A673 (cell line): ENCODE measurements at regions not wholly inside any gene's neighbourhood (a gene's known extent, or its start where the extent isn't known, plus 50 kb on each side); places are given as distances from the start of the nearest gene placed in this dataset.

Source experiments
- BruUV-seq: library from RNA; stranded (reverse); fragments of 400-500 nt; replicated peaks from 2 replicates; lab custom pipeline; 2021; lab: Mats Ljungman, UMichigan
- CTCF ChIA-PET: fragments of 300-600 bp; sonication (Branson Sonifier 250); formaldehyde crosslinking; loops from one replicate; lab custom pipeline; 2022; ENCODE audit warnings: antibody characterized with exemption; lab: Charles Lee
- POLR2A ChIA-PET: fragments of 300-600 bp; sonication (Branson Sonifier 250); formaldehyde crosslinking; loops from one replicate; lab custom pipeline; 2022; ENCODE audit warnings: antibody characterized with exemption; ENCODE audit not compliant: low non-redundant PET; lab: Charles Lee
- DNase-seq: peaks from one replicate; pipeline ENCODE4 v3.0.0-alpha.2; 2015; ENCODE audit warnings: low spot score
- H3K27ac ChIP-seq: fragments of 200-600 bp; sonication (generic); 2 replicates; pipeline ENCODE4 v1.5.1; 2016; ENCODE audit warnings: mixed run types, low read depth, mild to moderate bottlenecking, mixed read lengths, antibody characterized with exemption, low read length; ENCODE audit not compliant: poor library complexity, severe bottlenecking
- H3K27me3 ChIP-seq: fragments of 200-600 bp; sonication (generic); replicated peaks from 2 replicates; pipeline ENCODE4 v1.6.1; 2017; ENCODE audit warnings: mixed run types, low read depth, mild to moderate bottlenecking, mixed read lengths, antibody characterized with exemption, low read length; ENCODE audit not compliant: insufficient read depth, poor library complexity
- H3K36me3 ChIP-seq: fragments of 200-600 bp; sonication (generic); 2 replicates; pipeline ENCODE4 v1.6.1; 2016; ENCODE audit warnings: mixed run types, mild to moderate bottlenecking, mixed read lengths, antibody characterized with exemption, low read length; ENCODE audit not compliant: insufficient read depth, poor library complexity, severe bottlenecking
- H3K4me1 ChIP-seq: fragments of 200-600 bp; sonication (generic); 2 replicates; pipeline ENCODE4 v1.6.1; 2017; ENCODE audit warnings: mixed run types, mild to moderate bottlenecking, mixed read lengths, antibody characterized with exemption, low read length; ENCODE audit not compliant: insufficient read depth, poor library complexity, severe bottlenecking
- H3K4me3 ChIP-seq: fragments of 200-600 bp; sonication (generic); 2 replicates; pipeline ENCODE4 v1.5.1; 2016; ENCODE audit warnings: low read depth, mixed run types, mild to moderate bottlenecking, mixed read lengths, low read length; ENCODE audit not compliant: poor library complexity, severe bottlenecking
- H3K9me3 ChIP-seq: fragments of 200-600 bp; sonication (generic); 2 replicates; pipeline ENCODE4 v1.6.1; 2016; ENCODE audit warnings: mixed run types, low read depth, mild to moderate bottlenecking, mixed read lengths, antibody characterized with exemption, low read length; ENCODE audit not compliant: poor library complexity, severe bottlenecking
- EZH2 ChIP-seq: fragments of 200-600 bp; sonication (generic); IDR thresholded peaks from 2 replicates; pipeline ENCODE4 v1.6.1; 2017; ENCODE audit warnings: borderline replicate concordance, low read depth, mild to moderate bottlenecking, mixed read lengths, antibody characterized with exemption, low read length; ENCODE audit not compliant: poor library complexity, severe bottlenecking
- intact Hi-C: fragments of 100-400 bp; cut with micrococcal nuclease; formaldehyde crosslinking; loops from one replicate; pipeline ENCODE4 v1.10.0; 2022; ENCODE audit not compliant: unreplicated experiment
- TF ChIP-seq, protein P1 (sequence below): fragments of 300-800, 200-600 bp; sonication (generic); conservative IDR thresholded peaks from 2 replicates; pipeline ENCODE4 v1.5.1; 2017; ENCODE audit warnings: low read depth, mild to moderate bottlenecking, antibody characterized with exemption, low read length, moderate library complexity, mixed read lengths

- BruUV-seq: no TSS peak
- TF ChIP-seq, protein P1, sequence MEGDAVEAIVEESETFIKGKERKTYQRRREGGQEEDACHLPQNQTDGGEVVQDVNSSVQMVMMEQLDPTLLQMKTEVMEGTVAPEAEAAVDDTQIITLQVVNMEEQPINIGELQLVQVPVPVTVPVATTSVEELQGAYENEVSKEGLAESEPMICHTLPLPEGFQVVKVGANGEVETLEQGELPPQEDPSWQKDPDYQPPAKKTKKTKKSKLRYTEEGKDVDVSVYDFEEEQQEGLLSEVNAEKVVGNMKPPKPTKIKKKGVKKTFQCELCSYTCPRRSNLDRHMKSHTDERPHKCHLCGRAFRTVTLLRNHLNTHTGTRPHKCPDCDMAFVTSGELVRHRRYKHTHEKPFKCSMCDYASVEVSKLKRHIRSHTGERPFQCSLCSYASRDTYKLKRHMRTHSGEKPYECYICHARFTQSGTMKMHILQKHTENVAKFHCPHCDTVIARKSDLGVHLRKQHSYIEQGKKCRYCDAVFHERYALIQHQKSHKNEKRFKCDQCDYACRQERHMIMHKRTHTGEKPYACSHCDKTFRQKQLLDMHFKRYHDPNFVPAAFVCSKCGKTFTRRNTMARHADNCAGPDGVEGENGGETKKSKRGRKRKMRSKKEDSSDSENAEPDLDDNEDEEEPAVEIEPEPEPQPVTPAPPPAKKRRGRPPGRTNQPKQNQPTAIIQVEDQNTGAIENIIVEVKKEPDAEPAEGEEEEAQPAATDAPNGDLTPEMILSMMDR: no peak
- TF ChIP-seq EZH2: no peak
- ChIA-PET POLR2A (no interaction called here), CTCF (no interaction called here)
- H3K27ac ChIP-seq: no peak overlapping the region
- H3K4me3 ChIP-seq: no peak overlapping the region
- no peaks in the 10 kb centered on the region for H3K4me1 ChIP-seq
- intact Hi-C loops: no loop called here
- H3K36me3 ChIP-seq: no peaks in the 10 kb centered on the region
- no peaks in the 10 kb centered on the region for H3K9me3 ChIP-seq
- no peaks in the 10 kb centered on the region for H3K27me3 ChIP-seq
- no peak for DNase-seq
Observed at GRCh38 chr7:76123316-76123715, 75.4 kb downstream of the MDH2 start.

- no peaks in the 10 kb centered on the region for H3K9me3 ChIP-seq
- POLR2A ChIA-PET: interaction anchor here (0.7 kb wide), 1 partner anchor 1198 kb away, joined by 19 read pairs; no protein-coding TSS in a partner anchor
- H3K36me3 ChIP-seq: no peaks in the 10 kb centered on the region
- H3K27ac ChIP-seq: no peak overlapping the region
- H3K4me3 ChIP-seq: no peak overlapping the region
- H3K27me3 ChIP-seq: no peaks in the 10 kb centered on the region
- TF ChIP-seq EZH2: no peak
- TF ChIP-seq, protein P1: no peak
- intact Hi-C loops: no loop called here
- no peak for DNase-seq
- no TSS peak for BruUV-seq
- no peaks in the 10 kb centered on the region for H3K4me1 ChIP-seq
- CTCF ChIA-PET: no interaction called here
Observed at GRCh38 chr7:76125560-76125959, 76.1 kb upstream of the SRRM3 start.

DNA sequence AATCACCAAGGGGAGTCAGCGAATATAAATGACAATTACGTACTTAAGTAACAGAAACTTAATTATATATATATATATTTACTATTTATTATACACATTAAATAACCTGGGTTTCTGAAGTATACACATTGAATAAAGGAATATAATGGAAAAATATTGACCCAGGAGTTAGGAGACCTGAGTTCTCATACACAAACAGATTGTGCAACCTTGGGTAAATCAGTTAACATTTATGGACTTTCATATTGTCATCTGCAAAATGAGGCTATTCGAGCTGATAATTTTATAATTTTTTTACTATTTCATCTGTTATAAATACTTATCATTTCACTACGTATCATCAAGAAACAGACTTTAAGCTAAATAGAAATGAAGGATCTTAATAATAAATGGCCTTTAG is 75.1 kb upstream of the SRRM3 start:
- ChIA-PET CTCF (no interaction called here), POLR2A (interaction anchor here (0.6 kb wide), 1 partner anchor 1990 kb away, joined by 3 read pairs; no protein-coding TSS in a partner anchor)
- Histone ChIP-seq H3K27ac (no peak overlapping the region), H3K4me1 (no peaks in the 10 kb centered on the region), H3K27me3 (no peaks in the 10 kb centered on the region), H3K4me3 (no peak overlapping the region), H3K36me3 (no peaks in the 10 kb centered on the region), H3K9me3 (no peaks in the 10 kb centered on the region)
- intact Hi-C loops: no loop called here
- no peak for DNase-seq
- BruUV-seq: no TSS peak
- TF ChIP-seq EZH2: no peak
- TF ChIP-seq, protein P1: no peak
